HCT116 (cell line): ENCODE measurements at regions not wholly inside any gene's neighbourhood (a gene's known extent, or its start where the extent isn't known, plus 50 kb on each side); places are given as distances from the start of the nearest gene placed in this dataset.

ENCODE experiments used
- ATAC-seq: fragments of 200-7000 bp; cut with Tn5 transposase; 2 replicates; pipeline ENCODE4 v1.9.1; 2020; ENCODE audit warnings: mild to moderate bottlenecking, moderate library complexity
- BruUV-seq: library from RNA; stranded (reverse); fragments of 400-500 nt; replicated peaks from 2 replicates; lab custom pipeline; 2021; lab: Mats Ljungman, UMichigan
- CTCF ChIA-PET: fragments of 300-600 bp; sonication (Branson Sonifier 250); formaldehyde crosslinking; loops from one replicate; lab custom pipeline; 2021; ENCODE audit warnings: antibody characterized with exemption; lab: Charles Lee
- POLR2A ChIA-PET: fragments of 300-600, 350-600 bp; sonication (Branson Sonifier 250); formaldehyde crosslinking; loops from one replicate; lab custom pipeline; 2021; ENCODE audit warnings: antibody characterized with exemption; lab: Charles Lee
- RAD21 ChIA-PET, 2 experiments: fragments of 300-600 bp; sonication (Branson Sonifier 250); formaldehyde crosslinking; loops; one replicate each; lab custom pipeline; 2023; ENCODE audit warnings: low total read pairs in 2 of 2; ENCODE audit not compliant: uncharacterized antibody in 2 of 2, unreplicated experiment in 2 of 2, low non-redundant PET in 1 of 2; lab: Charles Lee
- DNase-seq: peaks from one replicate; pipeline ENCODE4 v3.0.0-alpha.2; 2010; ENCODE audit warnings: low read depth, low spot score
- H2AFZ ChIP-seq: fragments of 200-600 bp; shearing (Covaris generic), sonication (generic); 2 replicates; pipeline ENCODE4 v1.6.1; 2017; ENCODE audit warnings: low read depth, mixed run types, mixed read lengths, antibody characterized with exemption, low read length; ENCODE audit not compliant: poor library complexity, severe bottlenecking
- H3K27ac ChIP-seq: 2 replicates; pipeline ENCODE4 v1.5.1; 2012; ENCODE audit warnings: low read depth, low read length
- H3K27me3 ChIP-seq: fragments of 200-600 bp; sonication (generic); 2 replicates; pipeline ENCODE4 v1.6.1; 2016; ENCODE audit warnings: mixed run types, low read length, mixed read lengths; ENCODE audit not compliant: insufficient read depth
- H3K36me3 ChIP-seq, 2 experiments: fragments of 200-500 bp in 1 of 2; fragments of 200-600 bp in 1 of 2; sonication (Bioruptor generic) in 1 of 2; sonication (generic) in 1 of 2; 2 replicates each; pipeline versions ENCODE4 v1.5.1 to v1.6.1; 2014 to 2016; ENCODE audit warnings: low read length in 2 of 2, inconsistent platforms in 1 of 2, mixed read lengths in 1 of 2, mixed run types in 1 of 2; ENCODE audit not compliant: insufficient read depth in 2 of 2, control insufficient read depth in 1 of 2
- H3K4me1 ChIP-seq, 2 experiments: fragments of 200-600 bp in 1 of 2; sonication (generic) in 1 of 2; 2 replicates each; pipeline versions ENCODE4 v1.5.1 to v1.6.1; 2012 to 2017; ENCODE audit warnings: low read length in 2 of 2, inconsistent platforms in 1 of 2, mild to moderate bottlenecking in 1 of 2, mixed read lengths in 1 of 2, mixed run types in 1 of 2, moderate library complexity in 1 of 2; ENCODE audit not compliant: insufficient read depth in 2 of 2, control insufficient read depth in 1 of 2
- H3K4me2 ChIP-seq: fragments of 200-600 bp; sonication (generic); 2 replicates; pipeline ENCODE4 v1.6.1; 2017; ENCODE audit warnings: mixed run types, low read length, mixed read lengths
- H3K4me3 ChIP-seq, 2 experiments: fragments of 200-600 bp in 1 of 2; sonication (generic) in 1 of 2; replicated peaks in 1 of 2; 2 replicates each; pipeline ENCODE4 v1.5.1; 2011 to 2016; ENCODE audit warnings: low read length in 2 of 2, control low read depth in 1 of 2, low read depth in 1 of 2, mild to moderate bottlenecking in 1 of 2, mixed read lengths in 1 of 2, mixed run types in 1 of 2
- H3K79me2 ChIP-seq: fragments of 200-600 bp; sonication (generic); 2 replicates; pipeline ENCODE4 v1.6.1; 2017; ENCODE audit warnings: mild to moderate bottlenecking, mixed run types, low read length, moderate library complexity, mixed read lengths; ENCODE audit not compliant: insufficient read depth
- H3K9ac ChIP-seq: fragments of 200-600 bp; sonication (generic); 2 replicates; pipeline ENCODE4 v1.6.1; 2016; ENCODE audit warnings: low read length, mixed read lengths
- H3K9me2 ChIP-seq: fragments of 200-600 bp; sonication (generic), shearing (Covaris generic); 2 replicates; pipeline ENCODE4 v1.6.1; 2017; ENCODE audit warnings: mixed run types, mild to moderate bottlenecking, moderate library complexity; ENCODE audit not compliant: insufficient read depth
- H3K9me3 ChIP-seq, 2 experiments: fragments of 200-500 bp in 1 of 2; fragments of 200-600 bp in 1 of 2; sonication (Bioruptor generic) in 1 of 2; sonication (generic) in 1 of 2; 2 replicates each; pipeline ENCODE4 v1.6.1; 2014 to 2017; ENCODE audit warnings: low read length in 2 of 2, mixed read lengths in 2 of 2, inconsistent platforms in 1 of 2, low read depth in 1 of 2, mild to moderate bottlenecking in 1 of 2, mixed run types in 1 of 2, moderate library complexity in 1 of 2; ENCODE audit not compliant: control insufficient read depth in 1 of 2, insufficient read depth in 1 of 2
- H4K20me1 ChIP-seq: fragments of 200-600 bp; sonication (generic), shearing (Covaris generic); 2 replicates; pipeline ENCODE4 v1.6.1; 2017; ENCODE audit warnings: mixed run types, mild to moderate bottlenecking, moderate library complexity; ENCODE audit not compliant: insufficient read depth
- CTCF ChIP-seq, 3 experiments: fragments of 200-600 bp in 1 of 3; sonication (generic) in 1 of 3; IDR thresholded peaks in 2 of 3; conservative IDR thresholded peaks in 1 of 3; 2 replicates each; pipeline ENCODE4 v1.5.1; 2012 to 2017; ENCODE audit warnings: low read depth in 2 of 3, low read length in 2 of 3, antibody characterized with exemption in 1 of 3, borderline replicate concordance in 1 of 3, control low read depth in 1 of 3, mild to moderate bottlenecking in 1 of 3, mixed read lengths in 1 of 3, mixed run types in 1 of 3, moderate library complexity in 1 of 3; ENCODE audit not compliant: insufficient read depth in 1 of 3
- ELF1 ChIP-seq: IDR thresholded peaks from 2 replicates; pipeline ENCODE4 v1.6.1; 2012; ENCODE audit warnings: low read depth, borderline replicate concordance
- EZH2 ChIP-seq: fragments of 200-600 bp; sonication (generic); IDR thresholded peaks from 2 replicates; pipeline ENCODE4 v1.6.1; 2017; ENCODE audit warnings: antibody characterized with exemption, mixed run types
- FOSL1 ChIP-seq: IDR thresholded peaks from 2 replicates; pipeline ENCODE4 v1.6.1; 2012; ENCODE audit warnings: low read depth
- MAX ChIP-seq: IDR thresholded peaks from 2 replicates; pipeline ENCODE4 v1.6.1; 2012
- POLR2A ChIP-seq: IDR thresholded peaks from 2 replicates; pipeline ENCODE4 v1.7.0; 2011; ENCODE audit warnings: borderline replicate concordance; ENCODE audit not compliant: insufficient read depth, insufficient read length; ENCODE audit errors: extremely low read depth
- REST ChIP-seq: IDR thresholded peaks from 2 replicates; pipeline ENCODE4 v1.6.1; 2012; ENCODE audit warnings: low read depth
- SRF ChIP-seq: IDR thresholded peaks from 2 replicates; pipeline ENCODE4 v1.6.1; 2012; ENCODE audit warnings: low read depth
- YY1 ChIP-seq: IDR thresholded peaks from 2 replicates; pipeline ENCODE4 v1.6.1; 2011; ENCODE audit warnings: low read length, low read depth, moderate library complexity, mild to moderate bottlenecking; ENCODE audit not compliant: insufficient replicate concordance; ENCODE audit errors: extremely low read depth
- ZBTB33 ChIP-seq: IDR thresholded peaks from 2 replicates; pipeline ENCODE4 v1.6.1; 2011; ENCODE audit warnings: mild to moderate bottlenecking, low read length, moderate library complexity; ENCODE audit not compliant: insufficient replicate concordance; ENCODE audit errors: extremely low read depth
- ZNF274 ChIP-seq: fragments of 200-500 bp; sonication (Bioruptor generic); IDR thresholded peaks from 2 replicates; pipeline ENCODE4 v1.6.1; 2014; ENCODE audit warnings: mild to moderate bottlenecking, low read depth, low read length, inconsistent platforms
- intact Hi-C: fragments of 100-400 bp; cut with micrococcal nuclease; formaldehyde crosslinking; loops from 2 replicates; pipeline ENCODE4 v1.10.0; 2022

GRCh38 chr1:81578867-81579266 lies 221.9 kb upstream of the ADGRL2 start:
- no peak for ATAC-seq
- Histone ChIP-seq H3K9me2 (no peaks in the 10 kb centered on the region), H3K9ac (no peak overlapping the region), H3K27me3 (no peaks in the 10 kb centered on the region), H4K20me1 (no peaks in the 10 kb centered on the region), H3K27ac (no peak overlapping the region), H3K4me2 (no peak overlapping the region), H3K4me1 (no peaks in the 10 kb centered on the region), H2AFZ (no peak overlapping the region), H3K36me3 (no peaks in the 10 kb centered on the region), H3K4me3 (no peak overlapping the region), H3K79me2 (no peaks in the 10 kb centered on the region), H3K9me3 (no peaks in the 10 kb centered on the region)
- TF ChIP-seq EZH2, result no peak
- no peak for TF ChIP-seq ELF1
- TF ChIP-seq SRF, result no peak
- ChIA-PET CTCF (no interaction called here), POLR2A (no interaction called here), RAD21 (no interaction called here)
- no peak for DNase-seq
- intact Hi-C loops, result no loop called here
- BruUV-seq, result no TSS peak

- CTCF ChIA-PET, result no interaction called here
- H3K4me3 ChIP-seq, result no peak overlapping the region
- no TSS peak for BruUV-seq
- no peaks in the 10 kb centered on the region for H3K36me3 ChIP-seq
- intact Hi-C loops, result no loop called here
- no peak overlapping the region for H3K4me2 ChIP-seq
- H3K9me3 ChIP-seq, result no peaks in the 10 kb centered on the region
- no peak overlapping the region for H2AFZ ChIP-seq
- no peaks in the 10 kb centered on the region for H3K79me2 ChIP-seq
- DNase-seq (no peak), ATAC-seq (no peak)
- RAD21 ChIA-PET, result no interaction called here
- no peak overlapping the region for H3K27ac ChIP-seq
- POLR2A ChIA-PET, result no interaction called here
- H3K9me2 ChIP-seq, result no peaks in the 10 kb centered on the region
- no peaks in the 10 kb centered on the region for H3K27me3 ChIP-seq
- H3K9ac ChIP-seq, result no peak overlapping the region
- H4K20me1 ChIP-seq, result no peaks in the 10 kb centered on the region
- no peaks in the 10 kb centered on the region for H3K4me1 ChIP-seq
- TF ChIP-seq ZBTB33, result no peak
- no peak for TF ChIP-seq EZH2
- TF ChIP-seq FOSL1, result no peak
- no peak for TF ChIP-seq POLR2A
- no peak for TF ChIP-seq SRF
- TF ChIP-seq ZNF274, result no peak
- TF ChIP-seq CTCF (IDR thresholded peaks at IDR 0.05 in 2 of 3, conservative IDR thresholded peaks at IDR 0.05 in 1 of 3; ENCODE audit: borderline replicate concordance in 1 of 3, insufficient read depth in 1 of 3, low read depth in 2 of 3, low read length in 2 of 3), result no peak
- no peak for TF ChIP-seq YY1
- TF ChIP-seq REST, result no peak
- TF ChIP-seq MAX, result no peak
Observed at GRCh38 chr1:81577004-81577697, 223.6 kb upstream of the ADGRL2 start.
